ENCODE measurements at regions not wholly inside any gene's neighbourhood (a gene's known extent, or its start where the extent isn't known, plus 50 kb on each side); places are given as distances from the start of the nearest gene placed in this dataset.

- no peak for TF ChIP-seq CTCF (conservative IDR thresholded peaks at IDR 0.05; ENCODE audit: control insufficient read depth, insufficient read depth, low read depth, low read length)
- no peak overlapping the region for H3K4me3 ChIP-seq (ENCODE audit: control insufficient read depth, low read depth, low read length)
- DNase-seq (ENCODE audit: low read depth) = no peak
These were observed 892.2 kb downstream of the SI start for GRCh38 chr3:164186095-164186494.

GRCh38 chr3:164179110-164179774 is 899.1 kb downstream of the SI start:
- no peak for TF ChIP-seq CTCF (conservative IDR thresholded peaks at IDR 0.05; ENCODE audit: control insufficient read depth, insufficient read depth, low read depth, low read length)
- no peak overlapping the region for H3K4me3 ChIP-seq (ENCODE audit: control insufficient read depth, low read depth, low read length)
- DNase-seq (ENCODE audit: low read depth) = no peak

GRCh38 chr3:164174059-164174458 is 904.2 kb downstream of the SI start:
- no peak overlapping the region for H3K4me3 ChIP-seq (ENCODE audit: control insufficient read depth, low read depth, low read length)
- TF ChIP-seq CTCF (conservative IDR thresholded peaks at IDR 0.05; ENCODE audit: control insufficient read depth, insufficient read depth, low read depth, low read length) = no peak
- DNase-seq (ENCODE audit: low read depth) = no peak

GRCh38 chr3:164155400-164155799 is 922.9 kb downstream of the SI start:
- DNase-seq (ENCODE audit: low read depth) = no peak
- no peak for TF ChIP-seq CTCF (conservative IDR thresholded peaks at IDR 0.05; ENCODE audit: control insufficient read depth, insufficient read depth, low read depth, low read length)
- H3K4me3 ChIP-seq (ENCODE audit: control insufficient read depth, low read depth, low read length) = no peak overlapping the region

GRCh38 chr3:164144824-164145223 is 933.5 kb downstream of the SI start:
- no peak for TF ChIP-seq CTCF (conservative IDR thresholded peaks at IDR 0.05; ENCODE audit: control insufficient read depth, insufficient read depth, low read depth, low read length)
- H3K4me3 ChIP-seq (ENCODE audit: control insufficient read depth, low read depth, low read length) = no peak overlapping the region
- no peak for DNase-seq (ENCODE audit: low read depth)

- no peak for TF ChIP-seq CTCF (conservative IDR thresholded peaks at IDR 0.05; ENCODE audit: control insufficient read depth, insufficient read depth, low read depth, low read length)
These were observed 945.4 kb downstream of the SI start for GRCh38 chr3:164132878-164133277.

More at GRCh38 chr3:164132878-164133277, 945.4 kb downstream of the SI start:
- DNase-seq (ENCODE audit: low read depth) = no peak
- no peak overlapping the region for H3K4me3 ChIP-seq (ENCODE audit: control insufficient read depth, low read depth, low read length)
